Kidney epithelial cell (primary cell): ENCODE measurements at regions not wholly inside any gene's neighbourhood (a gene's known extent, or its start where the extent isn't known, plus 50 kb on each side); places are given as distances from the start of the nearest gene placed in this dataset.

ENCODE experiments used
- DNase-seq: peaks from one replicate; pipeline ENCODE4 v3.0.0-alpha.2; 2010; ENCODE audit warnings: low read depth
- H3K27me3 ChIP-seq: 2 replicates; pipeline ENCODE4 v1.6.0; 2011; ENCODE audit warnings: low read length; ENCODE audit not compliant: control insufficient read depth, insufficient read depth
- H3K36me3 ChIP-seq: 2 replicates; pipeline ENCODE4 v1.5.1; 2011; ENCODE audit warnings: low read length; ENCODE audit not compliant: control insufficient read depth, insufficient read depth
- H3K4me3 ChIP-seq: 2 replicates; pipeline ENCODE4 v1.5.1; 2011; ENCODE audit warnings: low read depth, mild to moderate bottlenecking, control low read depth, low read length
- TF ChIP-seq, protein P1 (sequence below): IDR thresholded peaks from 2 replicates; pipeline ENCODE4 v1.5.1; 2011; ENCODE audit warnings: mild to moderate bottlenecking, moderate library complexity, low read length, control low read depth, inconsistent platforms; ENCODE audit not compliant: insufficient read depth, poor library complexity, severe bottlenecking

DNA sequence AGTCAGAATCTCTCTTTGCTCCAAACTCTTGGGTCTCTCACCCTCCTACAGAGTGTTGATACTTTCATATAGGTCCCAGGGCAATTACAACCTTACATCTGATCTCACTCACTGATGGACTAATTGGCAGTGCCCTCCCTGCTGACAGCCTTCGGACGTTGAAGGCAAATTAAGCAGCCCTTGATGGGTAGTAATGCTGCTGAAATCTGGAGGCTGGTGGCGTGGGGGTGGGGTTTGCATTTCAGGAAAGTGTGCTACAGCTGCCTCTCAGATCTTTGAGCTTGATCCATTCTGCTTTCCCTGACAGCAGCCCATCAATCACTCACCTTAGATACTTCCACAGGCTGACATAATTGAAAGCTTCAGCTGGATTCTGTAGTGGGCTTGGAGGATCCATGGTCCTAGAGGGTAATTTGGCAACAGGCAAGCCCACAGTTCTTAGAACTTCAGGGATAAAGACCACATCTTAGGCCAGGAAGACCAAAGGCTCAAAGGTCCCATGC is 349.1 kb upstream of the PODXL start:
- DNase-seq, result no peak
- Histone ChIP-seq H3K36me3 (no peaks in the 10 kb centered on the region), H3K4me3 (no peak overlapping the region), H3K27me3 (peaks cover 16% of the 10 kb centered on the region)
- TF ChIP-seq, protein P1, sequence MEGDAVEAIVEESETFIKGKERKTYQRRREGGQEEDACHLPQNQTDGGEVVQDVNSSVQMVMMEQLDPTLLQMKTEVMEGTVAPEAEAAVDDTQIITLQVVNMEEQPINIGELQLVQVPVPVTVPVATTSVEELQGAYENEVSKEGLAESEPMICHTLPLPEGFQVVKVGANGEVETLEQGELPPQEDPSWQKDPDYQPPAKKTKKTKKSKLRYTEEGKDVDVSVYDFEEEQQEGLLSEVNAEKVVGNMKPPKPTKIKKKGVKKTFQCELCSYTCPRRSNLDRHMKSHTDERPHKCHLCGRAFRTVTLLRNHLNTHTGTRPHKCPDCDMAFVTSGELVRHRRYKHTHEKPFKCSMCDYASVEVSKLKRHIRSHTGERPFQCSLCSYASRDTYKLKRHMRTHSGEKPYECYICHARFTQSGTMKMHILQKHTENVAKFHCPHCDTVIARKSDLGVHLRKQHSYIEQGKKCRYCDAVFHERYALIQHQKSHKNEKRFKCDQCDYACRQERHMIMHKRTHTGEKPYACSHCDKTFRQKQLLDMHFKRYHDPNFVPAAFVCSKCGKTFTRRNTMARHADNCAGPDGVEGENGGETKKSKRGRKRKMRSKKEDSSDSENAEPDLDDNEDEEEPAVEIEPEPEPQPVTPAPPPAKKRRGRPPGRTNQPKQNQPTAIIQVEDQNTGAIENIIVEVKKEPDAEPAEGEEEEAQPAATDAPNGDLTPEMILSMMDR, result no peak

DNA sequence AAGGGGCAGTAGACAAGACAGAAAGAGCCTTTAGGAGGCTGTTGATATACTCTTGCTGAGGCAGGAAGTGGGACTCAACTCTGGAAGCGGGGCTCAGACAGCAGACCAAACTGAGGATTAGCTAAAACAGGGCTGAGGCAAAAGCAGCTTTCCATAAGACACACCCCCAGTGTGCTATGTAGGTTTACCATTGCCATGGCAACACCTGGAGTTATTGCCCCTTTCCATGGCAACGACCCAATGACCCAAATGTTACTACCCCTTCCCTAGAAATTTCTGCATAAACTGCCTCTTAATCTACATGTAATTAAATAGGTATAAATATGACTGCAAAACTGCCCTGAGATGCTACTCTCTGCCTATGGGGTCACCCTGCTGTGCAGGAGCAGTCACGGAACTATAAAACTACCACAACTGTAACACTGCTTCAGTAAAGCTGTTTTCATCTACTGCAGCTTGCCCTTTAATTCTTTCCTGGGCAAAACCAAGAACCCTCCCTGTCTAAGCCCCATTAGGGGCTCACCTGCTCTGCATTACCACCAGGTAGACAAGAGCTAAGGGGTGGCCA is 348.4 kb upstream of the PODXL start:
- H3K27me3 ChIP-seq, result peaks cover 16% of the 10 kb centered on the region
- TF ChIP-seq, protein P1, result no peak
- H3K4me3 ChIP-seq, result no peak overlapping the region
- H3K36me3 ChIP-seq, result no peaks in the 10 kb centered on the region
- DNase-seq, result no peak

DNA sequence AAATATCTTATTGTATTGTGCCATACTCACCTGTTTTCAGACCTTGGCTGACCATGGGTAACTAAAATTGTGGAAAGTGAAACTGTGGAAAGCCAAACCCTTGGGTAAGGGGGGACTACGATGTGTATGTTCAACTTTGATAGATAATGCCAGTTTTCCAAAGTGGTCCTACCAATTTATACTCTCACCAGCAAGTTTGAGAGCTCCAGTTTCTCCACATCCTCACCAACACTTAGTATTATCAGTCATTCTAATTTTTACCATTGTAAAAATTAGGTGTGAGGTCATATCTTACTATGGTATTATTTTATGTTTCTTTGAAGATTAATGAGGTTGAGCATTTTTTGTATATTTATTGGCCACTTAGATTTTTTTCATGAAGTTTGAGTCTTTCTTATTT is 346.9 kb upstream of the PODXL start:
- DNase-seq, result no peak
- Histone ChIP-seq H3K36me3 (no peaks in the 10 kb centered on the region), H3K4me3 (no peak overlapping the region), H3K27me3 (peaks cover 4% of the 10 kb centered on the region)
- TF ChIP-seq, protein P1, result no peak

DNA sequence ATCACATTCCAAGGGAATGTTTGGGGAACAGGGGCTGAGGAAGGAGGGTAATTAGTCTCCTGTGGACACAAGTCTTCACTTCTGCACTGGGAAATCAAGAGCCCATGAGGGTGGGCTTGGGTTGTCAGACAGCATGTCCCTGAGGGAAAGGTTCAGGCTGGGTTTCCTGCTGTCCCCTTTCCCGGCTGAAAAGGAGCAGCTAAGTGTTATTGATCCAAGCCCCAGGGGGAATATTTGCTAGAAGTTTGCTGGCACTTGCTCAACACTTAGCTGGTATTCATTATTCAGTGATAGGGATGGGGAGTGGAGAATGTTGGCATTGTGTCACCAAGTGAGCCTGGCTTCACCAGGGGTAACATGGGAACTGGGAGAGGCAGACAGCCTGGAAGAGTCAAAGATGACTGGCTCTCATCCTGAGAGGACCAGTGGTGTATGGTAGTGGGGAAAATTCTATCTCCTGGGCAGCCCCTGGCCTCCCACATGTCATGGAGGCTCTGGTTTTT is 344.4 kb upstream of the PODXL start:
- H3K27me3 ChIP-seq, result peaks cover 4% of the 10 kb centered on the region
- no peak for DNase-seq
- TF ChIP-seq, protein P1, result no peak
- H3K4me3 ChIP-seq, result no peak overlapping the region
- H3K36me3 ChIP-seq, result no peaks in the 10 kb centered on the region

DNA sequence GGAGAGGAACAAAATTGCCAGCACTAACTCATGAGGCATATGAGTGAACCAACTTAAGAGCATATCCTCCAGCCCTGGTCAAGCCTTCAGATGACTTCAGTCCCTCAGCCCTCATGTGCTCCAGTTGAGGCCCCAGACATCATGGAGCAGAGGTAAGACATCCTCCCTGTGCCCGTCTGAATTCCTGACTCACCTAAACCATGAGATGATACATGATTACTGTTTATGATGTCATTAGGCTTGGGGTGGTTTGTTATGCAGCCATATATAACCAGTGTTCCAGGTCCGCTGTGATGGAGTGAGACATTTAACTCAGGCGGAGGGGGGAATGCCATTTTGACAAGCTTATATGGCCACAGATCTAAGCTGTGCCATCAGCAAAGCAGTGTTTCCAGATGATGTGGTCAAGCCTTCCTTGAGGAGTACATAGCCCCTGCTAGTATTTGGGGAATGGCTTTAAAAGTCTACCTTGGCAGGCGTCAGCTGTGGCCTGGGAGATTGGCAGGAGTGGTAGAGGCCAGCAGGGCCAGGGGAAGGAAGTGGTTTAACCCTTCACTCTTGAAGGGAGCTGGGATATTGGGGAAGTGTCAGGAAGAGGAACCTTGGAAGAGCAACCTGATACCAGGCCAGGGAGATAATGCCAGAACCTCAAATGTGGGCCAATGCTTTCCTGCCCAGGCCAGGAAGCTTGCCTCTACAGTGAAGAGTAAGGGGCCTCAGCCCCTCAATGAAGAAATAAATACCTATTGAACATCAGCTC is 343.0 kb upstream of the PODXL start:
- DNase-seq, result no peak
- no peaks in the 10 kb centered on the region for H3K36me3 ChIP-seq
- TF ChIP-seq, protein P1, result no peak
- no peak overlapping the region for H3K4me3 ChIP-seq
- no peaks in the 10 kb centered on the region for H3K27me3 ChIP-seq

DNA sequence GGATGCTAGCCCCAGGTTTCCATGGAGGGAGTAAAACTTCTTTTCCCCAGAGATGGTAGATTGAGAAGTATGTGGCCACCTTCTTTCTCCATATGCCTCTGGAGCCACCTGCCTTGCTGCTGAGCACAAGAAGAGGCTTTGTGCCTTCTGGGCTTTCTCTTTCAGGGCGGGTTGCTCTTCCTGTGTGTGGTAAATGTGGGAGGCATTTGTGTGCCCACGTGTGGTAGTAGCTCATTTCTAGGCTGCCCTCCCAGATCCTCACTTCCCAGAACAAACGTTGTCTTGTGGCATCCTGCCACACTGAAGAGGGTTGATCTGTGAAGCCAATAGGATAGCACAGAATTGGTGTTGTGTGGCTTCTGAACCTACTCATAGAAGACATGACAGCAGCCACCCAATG is 342.0 kb upstream of the PODXL start:
- H3K27me3 ChIP-seq, result no peaks in the 10 kb centered on the region
- H3K36me3 ChIP-seq, result no peaks in the 10 kb centered on the region
- H3K4me3 ChIP-seq, result no peak overlapping the region
- DNase-seq, result no peak
- TF ChIP-seq, protein P1, result no peak
